IPS-20b (cell line): ENCODE measurements at regions not wholly inside any gene's neighbourhood (a gene's known extent, or its start where the extent isn't known, plus 50 kb on each side); places are given as distances from the start of the nearest gene placed in this dataset.

Experiments
- H3K27ac ChIP-seq: one replicate; pipeline ENCODE4 v1.5.1; 2013; ENCODE audit warnings: low read length
- H3K27me3 ChIP-seq: 2 replicates; pipeline ENCODE4 v1.6.1; 2013; ENCODE audit warnings: mild to moderate bottlenecking, low read length, inconsistent platforms; ENCODE audit not compliant: insufficient read depth
- H3K36me3 ChIP-seq: 2 replicates; pipeline ENCODE4 v1.6.1; 2013; ENCODE audit warnings: low read depth, mild to moderate bottlenecking, inconsistent platforms, low read length, moderate library complexity; ENCODE audit not compliant: insufficient read depth
- H3K4me1 ChIP-seq: 2 replicates; pipeline ENCODE4 v1.6.1; 2013; ENCODE audit warnings: mild to moderate bottlenecking, control low read depth, inconsistent platforms, low read length, moderate library complexity; ENCODE audit not compliant: insufficient read depth
- H3K4me3 ChIP-seq: 2 replicates; pipeline ENCODE4 v1.5.1; 2013; ENCODE audit warnings: mild to moderate bottlenecking, low read length, inconsistent platforms
- H3K9ac ChIP-seq: 2 replicates; pipeline ENCODE4 v1.6.1; 2013; ENCODE audit warnings: low read depth, mild to moderate bottlenecking, inconsistent platforms, low read length, moderate library complexity
- H3K9me3 ChIP-seq: 2 replicates; pipeline ENCODE4 v1.6.1; 2013; ENCODE audit warnings: mild to moderate bottlenecking, low read depth, low read length, inconsistent platforms; ENCODE audit not compliant: insufficient read depth

GRCh38 chr1:93739472-93739871, 57.8 kb upstream of the BCAR3 start:
- Histone ChIP-seq H3K4me3 (no peak overlapping the region), H3K27me3 (no peaks in the 10 kb centered on the region), H3K4me1 (0 out of 2 replicates have a peak, but pooled peaks cover 3% of the 10 kb centered on the region), H3K27ac (no peak overlapping the region), H3K36me3 (no peaks in the 10 kb centered on the region), H3K9me3 (no peaks in the 10 kb centered on the region), H3K9ac (no peak overlapping the region)

DNA sequence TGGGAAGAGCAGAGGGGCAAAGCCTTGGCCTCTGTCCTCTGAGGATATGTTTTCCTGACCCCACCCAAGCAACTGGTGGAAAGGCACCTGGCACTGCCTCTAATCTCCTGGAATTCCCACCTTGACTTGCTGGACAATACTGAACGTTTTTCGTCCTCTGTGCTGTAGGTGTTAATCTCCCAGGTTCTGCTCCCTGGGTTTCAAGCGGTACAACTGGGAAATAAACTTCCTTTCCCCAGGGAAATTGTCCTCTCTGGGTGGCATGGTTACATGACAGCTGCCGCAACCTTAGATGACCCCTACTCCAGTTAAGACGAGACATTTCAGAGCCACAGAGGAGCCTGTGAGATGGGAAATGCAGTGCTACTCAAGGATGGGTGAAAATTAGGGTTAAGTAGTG, 57.3 kb upstream of the BCAR3 start:
- Histone ChIP-seq H3K27me3 (no peaks in the 10 kb centered on the region), H3K27ac (no peak overlapping the region), H3K4me1 (0 out of 2 replicates have a peak, but pooled peaks cover 3% of the 10 kb centered on the region), H3K9me3 (no peaks in the 10 kb centered on the region), H3K9ac (no peak overlapping the region), H3K4me3 (no peak overlapping the region), H3K36me3 (no peaks in the 10 kb centered on the region)

GRCh38 chr1:93738075-93738622, 56.5 kb upstream of the BCAR3 start:
- H3K9ac ChIP-seq: no peak overlapping the region
- H3K4me1 ChIP-seq: peaks cover 6% of the 10 kb centered on the region; the same call in 1 of the 2 replicates
- no peaks in the 10 kb centered on the region for H3K27me3 ChIP-seq
- H3K36me3 ChIP-seq: no peaks in the 10 kb centered on the region
- H3K9me3 ChIP-seq: no peaks in the 10 kb centered on the region
- H3K27ac ChIP-seq: no peak overlapping the region
- no peak overlapping the region for H3K4me3 ChIP-seq

DNA sequence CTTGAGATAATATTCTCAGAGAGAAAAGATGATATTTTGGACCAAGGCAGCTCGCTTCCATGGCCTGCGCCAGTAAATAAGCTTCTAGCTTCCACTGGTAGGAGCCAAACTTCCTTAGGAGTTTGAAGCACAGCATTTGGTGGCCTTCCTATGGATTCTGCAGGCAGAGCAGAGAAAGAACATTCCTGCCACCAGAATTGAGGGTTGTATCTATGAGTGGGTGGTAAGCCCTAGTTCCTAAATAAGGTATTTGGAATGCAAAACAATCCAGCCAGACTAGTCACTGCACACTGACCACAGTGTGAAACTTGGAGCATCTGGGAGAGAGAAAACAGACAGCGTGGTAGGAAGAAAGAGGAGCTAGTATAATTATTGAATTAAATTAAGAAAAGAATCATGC, 54.1 kb upstream of the BCAR3 start:
- Histone ChIP-seq H3K27ac (no peak overlapping the region), H3K4me3 (no peak overlapping the region), H3K36me3 (no peaks in the 10 kb centered on the region), H3K9me3 (no peaks in the 10 kb centered on the region), H3K4me1 (peaks cover 6% of the 10 kb centered on the region; the same call in 1 of the 2 replicates), H3K27me3 (no peaks in the 10 kb centered on the region), H3K9ac (no peak overlapping the region)

GRCh38 chr1:93734999-93735398, 53.4 kb upstream of the BCAR3 start:
- no peaks in the 10 kb centered on the region for H3K27me3 ChIP-seq
- H3K27ac ChIP-seq: no peak overlapping the region
- H3K36me3 ChIP-seq: no peaks in the 10 kb centered on the region
- H3K4me3 ChIP-seq: no peak overlapping the region
- H3K4me1 ChIP-seq: peaks cover 3% of the 10 kb centered on the region; the same call in 1 of the 2 replicates
- H3K9ac ChIP-seq: no peak overlapping the region
- no peaks in the 10 kb centered on the region for H3K9me3 ChIP-seq

GRCh38 chr1:93733340-93733739, 51.7 kb upstream of the BCAR3 start:
- H3K4me3 ChIP-seq: no peak overlapping the region
- H3K9ac ChIP-seq: no peak overlapping the region
- H3K27ac ChIP-seq: no peak overlapping the region
- H3K27me3 ChIP-seq: no peaks in the 10 kb centered on the region
- H3K36me3 ChIP-seq: no peaks in the 10 kb centered on the region
- H3K4me1 ChIP-seq: peaks cover 3% of the 10 kb centered on the region; the same call in 1 of the 2 replicates
- no peaks in the 10 kb centered on the region for H3K9me3 ChIP-seq

DNA sequence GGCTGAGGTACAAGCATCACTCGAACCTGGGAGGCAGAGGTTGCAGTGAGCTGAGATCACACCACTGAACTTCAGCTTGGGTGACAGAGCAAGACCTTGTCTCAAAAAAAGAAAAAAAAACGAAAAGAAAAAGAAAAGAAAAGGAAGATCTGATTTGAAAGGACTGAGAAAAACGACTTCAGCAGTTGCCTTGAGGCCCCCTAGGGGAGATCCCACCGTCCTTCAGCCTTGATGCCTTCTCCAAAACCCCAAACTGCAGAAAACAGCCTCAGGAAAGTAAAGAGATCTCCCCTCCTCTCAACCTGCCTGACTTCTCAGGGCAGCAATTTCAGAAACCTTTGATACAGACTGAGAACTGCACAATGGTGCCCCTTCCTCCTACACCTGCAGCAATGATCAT, 50.9 kb upstream of the BCAR3 start:
- no peak overlapping the region for H3K27ac ChIP-seq
- no peaks in the 10 kb centered on the region for H3K36me3 ChIP-seq
- peaks cover 3% of the 10 kb centered on the region; the same call in 1 of the 2 replicates for H3K4me1 ChIP-seq
- H3K9ac ChIP-seq: no peak overlapping the region
- no peaks in the 10 kb centered on the region for H3K9me3 ChIP-seq
- H3K4me3 ChIP-seq: no peak overlapping the region
- H3K27me3 ChIP-seq: no peaks in the 10 kb centered on the region
